Pons (tissue), 1 donor: ENCODE measurements at regions not wholly inside any gene's neighbourhood (a gene's known extent, or its start where the extent isn't known, plus 50 kb on each side); places are given as distances from the start of the nearest gene placed in this dataset.

Source experiments
- DNase-seq: peaks from one replicate; pipeline ENCODE4 v3.0.0-alpha.2; 2016; ENCODE audit warnings: low spot score

GRCh38 chr16:79439901-79440300 lies 160.6 kb downstream of the MAF start:
- DNase-seq: peak; percentile 67

- DNase-seq: peak; percentile 40
Observed at GRCh38 chr16:79437764-79438751, 162.5 kb downstream of the MAF start.

- no peak for DNase-seq
Observed at GRCh38 chr16:79436885-79437284, 163.7 kb downstream of the MAF start.

GRCh38 chr16:79434771-79435170 lies 165.8 kb downstream of the MAF start:
- DNase-seq: no peak

GRCh38 chr16:79434092-79434491 lies 166.4 kb downstream of the MAF start:
- DNase-seq: no peak

- no peak for DNase-seq
Observed at GRCh38 chr16:79431923-79432322, 168.6 kb downstream of the MAF start.

- DNase-seq: no peak
Observed at GRCh38 chr16:79430191-79430678, 170.3 kb downstream of the MAF start.

GRCh38 chr16:79429381-79430190 lies 171.0 kb downstream of the MAF start:
- DNase-seq: no peak

DNA sequence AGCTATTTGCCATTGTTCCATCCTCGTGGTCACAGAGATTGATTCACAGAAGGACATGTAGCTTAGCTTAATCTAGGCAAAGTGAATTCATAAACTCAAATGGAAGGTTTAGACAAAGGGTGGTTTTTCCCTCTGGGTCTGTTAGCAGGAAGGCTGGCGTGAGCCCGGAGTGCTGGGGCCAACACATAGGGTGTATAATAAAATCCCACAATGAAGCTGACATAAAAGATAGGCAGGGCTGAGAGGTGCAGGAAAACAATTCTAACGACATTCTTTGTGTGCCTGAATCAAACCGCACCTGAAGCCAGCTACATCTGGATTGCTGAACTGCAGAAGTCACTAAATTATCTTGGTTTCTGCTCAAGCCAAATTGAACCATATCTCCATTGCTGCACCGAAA lies 173.9 kb downstream of the MAF start:
- DNase-seq: no peak

GRCh38 chr16:79422064-79422463 lies 178.5 kb downstream of the MAF start:
- DNase-seq: peak; percentile 25

- no peak for DNase-seq
Observed at GRCh38 chr16:79421126-79421525, 179.4 kb downstream of the MAF start.

DNA sequence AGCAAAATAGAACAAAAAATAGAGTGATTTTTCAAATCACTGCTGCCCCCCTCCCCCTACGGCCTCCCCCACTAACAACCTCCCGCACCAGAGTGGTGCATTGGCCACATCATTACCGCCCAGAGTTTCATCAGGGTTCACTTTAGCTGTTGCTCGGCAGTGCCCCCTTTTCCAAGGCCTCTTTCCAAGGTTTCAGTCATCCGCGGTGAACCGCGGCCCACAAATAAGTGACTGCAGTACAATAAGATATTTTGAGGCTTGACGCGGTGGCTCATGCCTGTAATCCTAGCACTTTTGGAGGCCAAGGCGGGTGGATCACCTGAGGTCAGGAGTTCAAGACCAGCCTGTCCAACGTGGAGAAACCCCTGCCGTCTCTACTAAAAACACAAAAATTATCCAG lies 180.0 kb downstream of the MAF start:
- DNase-seq: no peak

DNA sequence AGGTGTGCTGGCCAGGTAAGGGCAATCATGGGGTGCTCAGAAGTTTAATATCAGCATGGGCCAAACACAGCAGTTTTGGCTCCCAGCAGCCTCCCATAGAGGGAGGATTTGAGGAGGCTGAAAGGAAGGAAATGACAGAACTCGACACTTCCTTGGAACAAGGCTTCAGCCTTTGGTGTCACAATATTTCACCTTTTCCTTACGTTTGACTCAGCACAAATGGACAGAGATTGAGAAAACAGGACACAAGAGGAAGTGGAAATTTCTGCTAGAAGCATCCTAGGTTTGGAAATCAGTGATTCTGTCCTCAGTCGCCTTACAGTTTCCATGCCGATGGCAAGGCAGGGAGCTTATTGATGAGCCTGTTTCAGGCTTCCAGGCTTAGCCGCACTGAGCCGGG lies 181.4 kb downstream of the MAF start:
- peak; percentile 49 for DNase-seq

DNA sequence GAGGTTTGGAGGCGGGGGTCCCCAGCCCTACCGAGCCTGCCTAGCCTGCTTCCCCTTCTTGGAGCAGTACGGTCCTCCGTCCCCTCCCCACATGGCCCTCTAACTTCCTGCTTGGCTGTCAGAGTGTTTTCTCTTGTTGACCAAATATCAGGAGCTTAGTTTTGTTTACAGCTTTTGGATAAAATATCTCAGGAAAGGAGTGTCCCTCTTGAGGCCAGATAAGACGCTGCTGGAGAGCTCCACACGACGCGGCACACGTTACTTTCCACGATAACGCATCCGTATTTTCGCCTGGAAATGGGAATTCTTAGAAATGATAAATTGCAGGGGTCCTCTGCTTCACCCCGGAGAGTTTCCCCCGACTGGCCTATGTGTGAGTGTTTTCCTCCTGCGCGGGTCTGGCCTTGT lies 182.9 kb downstream of the MAF start:
- DNase-seq: peak; percentile 17

GRCh38 chr16:79415983-79416640 lies 184.4 kb downstream of the MAF start:
- DNase-seq: no peak

DNA sequence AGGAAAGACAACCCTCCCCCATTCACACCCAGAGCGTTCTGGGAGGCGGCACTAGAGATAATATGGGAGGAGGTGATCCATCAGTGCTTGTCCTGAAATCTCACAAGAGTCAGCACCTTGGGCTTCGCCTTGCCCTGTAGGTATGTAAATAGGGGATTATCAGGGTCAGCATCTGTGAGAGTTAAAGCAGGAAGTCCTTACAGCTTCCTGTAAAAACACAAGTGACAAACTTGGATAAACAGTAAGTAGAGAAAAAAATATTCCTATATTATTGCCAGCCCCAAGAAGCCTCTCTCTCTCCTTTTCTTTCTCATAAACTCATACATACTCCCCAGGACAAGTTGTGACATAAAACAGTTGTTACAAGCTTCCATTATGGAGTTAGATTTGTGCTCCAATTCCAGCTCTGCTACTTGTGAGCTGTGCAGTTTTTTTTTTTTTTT lies 187.7 kb downstream of the MAF start:
- DNase-seq: no peak

DNA sequence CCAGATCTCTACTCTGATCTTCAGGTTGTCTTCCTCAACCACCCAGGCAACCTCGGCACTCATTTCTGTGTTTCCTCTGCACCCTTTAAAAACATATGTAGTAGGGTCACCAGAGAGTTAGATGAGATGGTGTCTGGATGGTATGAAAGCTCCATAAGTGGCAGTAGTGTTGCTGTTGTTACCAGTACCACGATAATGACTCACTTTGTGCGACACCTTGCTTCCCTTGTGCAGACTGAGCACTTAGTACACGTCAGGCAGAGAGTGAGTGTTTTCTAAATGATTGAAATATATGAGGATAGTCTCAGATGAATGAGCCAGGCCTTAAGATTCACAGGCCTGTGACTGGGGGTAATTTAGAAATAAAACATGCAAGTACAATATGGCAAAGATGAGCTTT lies 188.7 kb downstream of the MAF start:
- DNase-seq: no peak

GRCh38 chr16:79411357-79411756 lies 189.2 kb downstream of the MAF start:
- DNase-seq: no peak

GRCh38 chr16:79409978-79410377 lies 190.6 kb downstream of the MAF start:
- peak; percentile 34 for DNase-seq

DNA sequence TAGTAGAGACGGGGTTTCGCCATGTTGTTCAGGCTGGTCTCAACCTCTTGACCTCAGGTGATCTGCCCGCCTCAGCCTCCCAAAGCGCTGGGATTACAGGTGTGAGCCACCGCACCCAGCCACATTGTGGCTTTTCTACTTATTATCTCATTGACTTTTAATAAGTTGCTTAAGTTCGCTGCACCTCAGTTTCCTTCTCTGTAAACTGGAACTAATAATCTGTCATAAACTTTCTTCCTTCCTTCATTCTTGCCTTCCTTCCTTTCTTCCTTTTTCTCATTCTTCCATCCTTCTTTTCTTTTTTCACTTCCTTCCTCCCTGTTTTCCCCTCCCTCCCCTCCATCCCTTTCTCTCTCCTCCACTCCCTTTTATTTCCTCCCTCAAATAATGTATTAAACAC lies 192.2 kb downstream of the MAF start:
- DNase-seq: no peak

- DNase-seq: no peak
Observed at GRCh38 chr16:79407461-79408135, 192.9 kb downstream of the MAF start.

DNA sequence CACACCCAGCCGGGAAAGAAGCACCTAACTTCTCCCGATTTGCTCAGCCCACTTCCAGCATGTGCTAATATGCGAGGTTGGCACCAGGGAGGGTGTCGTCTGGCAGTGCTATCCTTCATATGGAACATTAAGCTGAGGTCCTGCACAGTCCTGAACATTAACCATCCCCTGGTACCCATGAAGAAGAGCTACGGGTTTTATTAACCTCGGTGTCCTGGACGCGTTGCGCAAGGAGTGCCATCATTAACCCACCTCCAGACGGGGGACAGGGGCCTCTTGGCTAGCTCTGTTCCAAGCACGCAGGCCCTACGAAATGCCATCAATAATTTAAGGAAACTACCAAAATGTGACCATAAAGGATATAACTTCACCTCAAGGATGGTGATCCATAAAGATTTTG lies 193.5 kb downstream of the MAF start:
- DNase-seq: no peak
